ENCODE measurements at regions not wholly inside any gene's neighbourhood (a gene's known extent, or its start where the extent isn't known, plus 50 kb on each side); places are given as distances from the start of the nearest gene placed in this dataset.
"Not testable (repeated sequence)": the region's sequence is repeated elsewhere in the genome, so short reads cannot be mapped to it uniquely, and the experiment has no call there.

GRCh38 chr12:28689398-28690175, 459.5 kb upstream of the FAR2 start:
- DNase-seq (ENCODE audit: low read depth, low spot score) = no peak

GRCh38 chr12:28693565-28694219, 455.4 kb upstream of the FAR2 start:
- no peak for DNase-seq (ENCODE audit: low read depth, low spot score)

GRCh38 chr12:28698553-28698952, 450.5 kb upstream of the FAR2 start:
- no peak for DNase-seq (ENCODE audit: low read depth, low spot score)

- DNase-seq (ENCODE audit: low read depth, low spot score) = no peak
Measured at GRCh38 chr12:28699029-28699428, 450.0 kb upstream of the FAR2 start.

GRCh38 chr12:28700161-28700560, 448.9 kb upstream of the FAR2 start:
- no peak for DNase-seq (ENCODE audit: low read depth, low spot score)

GRCh38 chr12:28704477-28705169, 444.5 kb upstream of the FAR2 start:
- DNase-seq (ENCODE audit: low read depth, low spot score) = no peak

GRCh38 chr12:28708918-28709371, 440.1 kb upstream of the FAR2 start:
- DNase-seq (ENCODE audit: low read depth, low spot score) = no peak

GRCh38 chr12:28709986-28710685, 438.9 kb upstream of the FAR2 start:
- DNase-seq (ENCODE audit: low read depth, low spot score) = no peak

GRCh38 chr12:28710882-28711281, 438.2 kb upstream of the FAR2 start:
- DNase-seq (ENCODE audit: low read depth, low spot score) = no peak

- no peak for DNase-seq (ENCODE audit: low read depth, low spot score)
Measured at GRCh38 chr12:28711421-28711820, 437.7 kb upstream of the FAR2 start.

- no peak for DNase-seq (ENCODE audit: low read depth, low spot score)
Measured at GRCh38 chr12:28742791-28743190, 406.3 kb upstream of the FAR2 start.

- no peak for DNase-seq (ENCODE audit: low read depth, low spot score)
Measured at GRCh38 chr12:28746734-28747325, 402.2 kb upstream of the FAR2 start.

- DNase-seq (ENCODE audit: low read depth, low spot score) = no peak
Measured at GRCh38 chr12:28750946-28751685, 398.0 kb upstream of the FAR2 start.

GRCh38 chr12:28755027-28755426, 394.1 kb upstream of the FAR2 start:
- DNase-seq (ENCODE audit: low read depth, low spot score) = no peak

- DNase-seq (ENCODE audit: low read depth, low spot score) = peak; percentile 95
Measured at GRCh38 chr12:28759333-28759732, 389.7 kb upstream of the FAR2 start.

GRCh38 chr12:28760040-28760903, 388.8 kb upstream of the FAR2 start:
- not testable (repeated sequence) for DNase-seq (ENCODE audit: low read depth, low spot score)

- DNase-seq (ENCODE audit: low read depth, low spot score) = not testable (repeated sequence)
Measured at GRCh38 chr12:28761897-28762296, 387.2 kb upstream of the FAR2 start.

GRCh38 chr12:28766398-28766797, 382.7 kb upstream of the FAR2 start:
- no peak for DNase-seq (ENCODE audit: low read depth, low spot score)

- DNase-seq (ENCODE audit: low read depth, low spot score) = no peak
Measured at GRCh38 chr12:28767836-28768348, 381.2 kb upstream of the FAR2 start.

- no peak for DNase-seq (ENCODE audit: low read depth, low spot score)
Measured at GRCh38 chr12:28770322-28770721, 378.8 kb upstream of the FAR2 start.
